ENCODE measurements at regions not wholly inside any gene's neighbourhood (a gene's known extent, or its start where the extent isn't known, plus 50 kb on each side); places are given as distances from the start of the nearest gene placed in this dataset.

- DNase-seq: no peak
Observed at GRCh38 chr11:104657083-104657482, 241.2 kb downstream of the CASP12 start.

- no peak for DNase-seq
Observed at GRCh38 chr11:104655066-104655465, 243.2 kb downstream of the CASP12 start.

- DNase-seq: no peak
Observed at GRCh38 chr11:104654181-104654813, 244.0 kb downstream of the CASP12 start.

DNA sequence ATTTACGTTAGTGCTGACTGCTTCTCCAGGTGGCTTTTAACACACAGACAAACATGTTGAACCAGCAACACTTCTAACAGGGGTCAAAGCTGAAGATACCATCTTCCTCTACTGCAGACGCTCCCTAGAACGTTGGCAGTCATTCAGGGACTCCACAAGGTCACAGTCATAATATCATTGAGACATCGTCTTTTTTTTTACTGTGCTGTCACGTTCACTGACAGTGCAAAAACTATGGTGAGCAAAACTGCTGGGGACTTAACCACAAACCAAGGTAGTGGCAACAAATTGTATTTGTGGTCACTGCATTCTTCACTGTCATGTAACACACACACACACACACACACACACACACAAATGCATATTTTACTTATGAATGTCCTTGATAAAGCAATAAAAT lies 244.9 kb downstream of the CASP12 start:
- no peak for DNase-seq

- DNase-seq: no peak
Observed at GRCh38 chr11:104652996-104653395, 245.3 kb downstream of the CASP12 start.

GRCh38 chr11:104650234-104650633 lies 248.0 kb downstream of the CASP12 start:
- DNase-seq: no peak

- DNase-seq: no peak
Observed at GRCh38 chr11:104649002-104649401, 249.3 kb downstream of the CASP12 start.

- no peak for DNase-seq
Observed at GRCh38 chr11:104645261-104646222, 252.7 kb downstream of the CASP12 start.

DNA sequence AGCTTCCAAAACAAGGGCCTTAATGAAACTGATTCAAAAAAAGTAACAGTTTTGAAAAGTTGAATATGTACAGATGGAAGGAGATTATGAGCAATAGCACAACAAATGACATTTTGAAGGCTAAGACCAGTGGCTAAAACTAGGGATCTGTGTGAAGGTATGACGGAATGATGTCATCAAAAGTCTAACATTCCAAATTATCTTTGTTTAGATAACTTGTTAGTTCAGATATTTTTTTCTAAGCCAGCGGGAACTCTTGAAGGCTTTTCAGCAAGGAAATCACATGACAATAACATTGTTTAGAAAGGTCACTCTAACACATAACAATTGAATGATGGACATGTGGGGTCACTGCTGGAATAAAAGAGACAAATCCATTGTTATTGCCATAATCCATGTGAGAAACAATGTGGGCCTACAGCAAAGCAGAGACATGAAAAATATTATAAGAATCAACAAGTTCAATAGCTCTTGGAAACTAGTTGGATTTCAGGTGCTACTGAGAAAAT lies 260.5 kb downstream of the CASP12 start:
- DNase-seq: no peak

GRCh38 chr11:104633226-104633625 lies 265.0 kb downstream of the CASP12 start:
- no peak for DNase-seq

DNA sequence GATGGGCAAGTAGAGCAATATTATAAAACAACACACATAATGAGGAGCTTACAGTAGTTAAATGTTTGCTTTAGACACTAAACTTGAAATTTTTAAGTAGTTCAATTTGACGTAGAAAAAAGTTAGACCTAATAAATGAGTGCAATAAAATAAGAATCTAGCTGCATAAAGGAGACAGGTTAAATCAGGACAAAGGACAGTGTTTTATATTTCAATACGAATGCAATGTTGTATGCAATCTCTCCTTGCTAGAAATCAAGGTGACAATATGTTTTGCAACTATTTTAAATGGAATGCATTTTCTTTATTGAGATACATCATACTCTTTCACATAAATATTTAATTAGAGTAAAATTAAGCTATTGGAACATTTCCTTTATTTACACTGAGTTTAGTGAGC lies 267.9 kb downstream of the CASP12 start:
- no peak for DNase-seq

GRCh38 chr11:104625246-104625645 lies 273.0 kb downstream of the CASP12 start:
- DNase-seq: no peak

- no peak for DNase-seq
Observed at GRCh38 chr11:104624021-104624420, 274.2 kb downstream of the CASP12 start.

DNA sequence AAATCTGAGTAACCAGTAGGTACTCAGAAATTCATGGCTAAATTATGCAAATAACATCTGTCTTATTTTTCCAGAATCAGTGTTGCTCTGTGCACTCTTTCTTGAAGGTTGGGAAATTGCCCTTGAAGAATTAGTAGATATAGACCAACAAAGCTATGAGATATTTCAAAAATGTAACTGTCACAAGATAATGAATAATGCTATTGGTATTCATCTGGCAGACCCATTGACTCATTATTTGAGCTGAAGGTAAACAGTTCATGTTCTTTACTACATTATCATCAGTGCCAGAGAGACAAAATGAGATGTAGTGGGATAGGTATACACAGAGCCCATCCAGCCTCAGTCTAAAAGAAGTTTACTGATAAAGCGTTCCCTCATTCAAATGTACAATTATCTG lies 274.7 kb downstream of the CASP12 start:
- DNase-seq: no peak

- DNase-seq: no peak
Observed at GRCh38 chr11:104620991-104621390, 277.3 kb downstream of the CASP12 start.

GRCh38 chr11:104619751-104620150 lies 278.5 kb downstream of the CASP12 start:
- no peak for DNase-seq

DNA sequence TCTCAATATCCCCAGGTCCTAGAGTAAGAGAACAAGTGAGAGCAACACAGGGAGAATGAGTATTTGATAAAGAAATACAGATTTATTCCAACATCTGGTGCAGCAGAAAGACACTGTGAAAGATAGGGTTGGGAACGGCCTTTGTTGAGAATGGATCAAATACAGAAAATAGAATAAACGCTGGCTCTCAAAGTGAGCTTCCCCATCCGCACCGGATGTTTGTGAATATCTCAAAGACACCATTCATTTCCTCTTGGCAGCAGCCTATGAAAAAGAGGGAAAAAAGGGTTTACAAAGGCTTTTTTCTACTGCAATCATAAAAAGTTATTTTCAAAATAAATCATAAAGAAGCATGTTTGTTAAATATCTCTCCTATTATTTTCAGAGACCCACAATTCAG lies 279.3 kb downstream of the CASP12 start:
- peak in 17 of 51 donors; percentile 1 to 72 (median 17) for DNase-seq

DNA sequence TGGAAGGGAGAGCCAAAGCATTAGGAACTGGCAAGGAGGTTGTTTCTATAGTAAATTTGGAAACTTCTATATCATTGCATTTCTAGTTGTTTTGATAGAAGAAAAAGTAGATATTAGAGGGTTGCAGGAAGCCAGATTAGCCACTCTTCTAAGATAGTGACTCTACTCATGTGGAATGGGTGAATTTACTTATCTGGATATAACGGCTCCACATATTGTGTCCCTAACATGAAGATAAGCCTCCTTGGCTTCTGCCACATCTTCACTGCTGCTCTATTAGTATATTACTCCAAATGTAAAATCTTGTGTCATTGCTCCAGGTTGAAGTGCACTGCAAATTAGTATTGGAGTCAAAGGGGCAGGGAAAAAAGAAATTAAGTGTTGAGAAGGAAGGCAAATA lies 283.3 kb downstream of the CASP12 start:
- DNase-seq: no peak

GRCh38 chr11:104614117-104614680 lies 284.1 kb downstream of the CASP12 start:
- DNase-seq: no peak

DNA sequence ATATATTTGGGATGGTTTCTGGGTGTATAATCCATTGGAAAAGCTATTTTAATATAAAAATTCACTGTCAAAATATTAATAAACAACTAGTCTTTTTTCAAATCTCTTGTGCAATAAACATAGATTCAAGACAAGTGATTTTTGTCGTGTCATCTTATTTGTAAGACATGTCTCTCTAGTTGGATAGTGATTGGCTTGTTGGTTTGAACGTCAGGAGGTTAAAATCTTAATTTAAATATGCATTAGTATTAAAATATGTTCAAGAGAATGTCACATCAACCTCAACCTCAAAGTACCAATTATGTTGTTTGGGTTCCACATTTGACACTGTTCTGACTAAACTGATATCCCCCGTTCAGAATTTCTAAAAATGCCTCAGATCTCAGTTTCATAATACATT lies 287.6 kb downstream of the CASP12 start:
- DNase-seq: no peak

DNA sequence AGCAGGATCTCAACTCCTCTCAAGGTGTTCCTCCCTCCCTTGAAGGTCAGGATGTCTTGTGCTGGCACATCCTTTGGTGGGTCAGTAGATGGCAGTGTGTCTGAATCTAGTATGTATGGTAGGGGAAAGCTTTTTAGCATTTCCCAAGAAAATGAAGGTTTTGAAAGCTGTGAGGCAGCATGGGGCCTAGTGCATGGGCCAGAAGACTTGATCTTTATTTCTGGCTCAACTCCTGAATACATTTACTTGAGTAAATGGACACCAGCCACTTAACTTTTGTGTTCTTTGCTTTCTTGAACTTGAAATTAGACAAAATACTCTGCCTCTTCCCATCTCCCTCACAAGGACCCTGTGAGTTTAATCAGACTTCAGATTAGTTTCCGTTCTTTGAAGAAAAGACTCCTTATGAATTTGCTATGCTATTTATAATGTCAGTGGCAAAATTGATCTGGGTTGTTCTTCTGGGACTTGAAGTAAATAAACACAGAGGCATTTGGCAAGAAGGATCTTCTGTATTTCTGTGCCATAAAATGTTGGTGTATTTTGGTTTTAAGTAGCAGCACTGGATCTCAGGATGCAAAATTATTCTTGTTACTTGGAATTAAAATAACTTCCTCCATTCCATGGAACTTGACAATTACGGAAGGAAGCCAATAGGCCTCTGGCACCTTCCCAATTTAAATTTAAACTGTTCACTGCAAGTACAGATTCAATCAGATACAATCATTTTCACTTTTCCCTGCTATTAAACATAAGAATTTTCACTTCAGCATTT lies 288.8 kb downstream of the CASP12 start:
- peak in 22 of 51 donors; percentile 0 to 74 (median 18) for DNase-seq

DNA sequence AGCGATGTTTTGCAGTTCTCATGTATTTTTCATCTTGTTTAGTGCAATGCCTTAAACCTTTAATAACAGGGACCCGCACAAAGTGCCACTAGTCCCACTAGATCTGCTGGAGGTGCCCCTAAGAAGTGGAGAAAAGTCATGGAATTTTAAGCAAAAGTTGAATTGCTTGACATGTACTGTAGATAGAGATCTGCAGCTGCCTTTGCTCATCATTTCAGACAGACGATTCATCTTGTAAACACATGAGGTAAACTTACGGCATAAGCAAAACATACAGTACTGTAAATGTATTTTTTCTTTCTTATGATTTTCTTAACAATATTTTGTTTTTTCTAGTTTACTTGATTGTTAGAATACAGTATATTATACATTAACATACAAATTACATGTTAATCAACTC lies 295.6 kb downstream of the CASP12 start:
- no peak for DNase-seq

Measured in hypothalamus (tissue), 51 donors.